GM19324 (cell line): ENCODE measurements at regions not wholly inside any gene's neighbourhood (a gene's known extent, or its start where the extent isn't known, plus 50 kb on each side); places are given as distances from the start of the nearest gene placed in this dataset.

ENCODE experiments used
- ATAC-seq: cut with Tn5 transposase; IDR thresholded peaks from one replicate; pipeline ENCODE4 v1.9.1; 2021; ENCODE audit warnings: mild to moderate bottlenecking, moderate library complexity; ENCODE audit not compliant: unreplicated experiment, low FRiP score

- no peak for ATAC-seq
Observed at GRCh38 chr4:62923783-62924182, 1485.5 kb downstream of the TECRL start.

- ATAC-seq: no peak
Observed at GRCh38 chr4:62917649-62918048, 1491.6 kb downstream of the TECRL start.

- ATAC-seq: no peak
Observed at GRCh38 chr4:62914758-62915157, 1494.5 kb downstream of the TECRL start.

GRCh38 chr4:62913065-62913464 lies 1496.2 kb downstream of the TECRL start:
- ATAC-seq: no peak

GRCh38 chr4:62912531-62912930 lies 1496.7 kb downstream of the TECRL start:
- ATAC-seq: no peak

- no peak for ATAC-seq
Observed at GRCh38 chr4:62909238-62909637, 1500.0 kb downstream of the TECRL start.

- no peak for ATAC-seq
Observed at GRCh38 chr4:62901101-62901500, 1508.1 kb downstream of the TECRL start.

GRCh38 chr4:62899646-62900364 lies 1509.4 kb downstream of the TECRL start:
- ATAC-seq: no peak

- ATAC-seq: no peak
Observed at GRCh38 chr4:62898115-62898514, 1511.1 kb downstream of the TECRL start.

- no peak for ATAC-seq
Observed at GRCh38 chr4:62896721-62897120, 1512.5 kb downstream of the TECRL start.

- ATAC-seq: no peak
Observed at GRCh38 chr4:62881901-62882300, 1527.3 kb downstream of the TECRL start.

GRCh38 chr4:62881210-62881609 lies 1528.0 kb downstream of the TECRL start:
- ATAC-seq: no peak

- no peak for ATAC-seq
Observed at GRCh38 chr4:62872856-62873255, 1536.4 kb downstream of the TECRL start.

GRCh38 chr4:62871078-62871477 lies 1538.2 kb downstream of the TECRL start:
- ATAC-seq: no peak

- no peak for ATAC-seq
Observed at GRCh38 chr4:62870451-62870850, 1538.8 kb downstream of the TECRL start.

- ATAC-seq: no peak
Observed at GRCh38 chr4:62865261-62865660, 1544.0 kb downstream of the TECRL start.

- no peak for ATAC-seq
Observed at GRCh38 chr4:62849696-62850095, 1559.6 kb downstream of the TECRL start.

- no peak for ATAC-seq
Observed at GRCh38 chr4:62835631-62836030, 1573.6 kb downstream of the TECRL start.

GRCh38 chr4:62822306-62822705 lies 1586.9 kb downstream of the TECRL start:
- no peak for ATAC-seq

- no peak for ATAC-seq
Observed at GRCh38 chr4:62816566-62816965, 1592.7 kb downstream of the TECRL start.

- no peak for ATAC-seq
Observed at GRCh38 chr4:62814510-62815047, 1594.7 kb downstream of the TECRL start.

GRCh38 chr4:62806816-62807215 lies 1602.4 kb downstream of the TECRL start:
- ATAC-seq: no peak
